WTC11 (cell line): ENCODE measurements at regions not wholly inside any gene's neighbourhood (a gene's known extent, or its start where the extent isn't known, plus 50 kb on each side); places are given as distances from the start of the nearest gene placed in this dataset.

ENCODE experiments used
- ATAC-seq: fragments of 200-7000 bp; cut with Tn5 transposase; 2 replicates; pipeline ENCODE4 v1.10.0; 2021; ENCODE audit warnings: mild to moderate bottlenecking, moderate library complexity
- CTCF ChIA-PET: fragments of 300-600 bp; sonication (Branson Sonifier 250); formaldehyde crosslinking; loops from one replicate; lab custom pipeline; 2021; ENCODE audit warnings: antibody characterized with exemption; lab: Charles Lee
- POLR2A ChIA-PET: fragments of 350-600 bp; sonication (Branson Sonifier 250); formaldehyde crosslinking; loops from one replicate; lab custom pipeline; 2021; ENCODE audit warnings: antibody characterized with exemption; lab: Charles Lee
- DNase-seq: peaks from one replicate; pipeline ENCODE4 v3.0.0; 2021; ENCODE audit warnings: low spot score
- H3K27ac Mint-ChIP-seq: 2 replicates; pipeline ENCODE4 v1.8.0; 2021; ENCODE audit warnings: mixed read lengths
- H3K27me3 Mint-ChIP-seq: 2 replicates; pipeline ENCODE4 v1.8.0; 2021; ENCODE audit warnings: low read depth, mild to moderate bottlenecking, moderate library complexity, mixed read lengths
- H3K36me3 Mint-ChIP-seq: 2 replicates; pipeline ENCODE4 v1.8.0; 2021; ENCODE audit warnings: mixed read lengths
- H3K4me1 Mint-ChIP-seq: 2 replicates; pipeline ENCODE4 v1.8.0; 2022; ENCODE audit warnings: mixed read lengths
- H3K4me3 Mint-ChIP-seq: 2 replicates; pipeline ENCODE4 v1.8.0; 2021; ENCODE audit warnings: mild to moderate bottlenecking, moderate library complexity, mixed read lengths
- H3K9me3 Mint-ChIP-seq: 2 replicates; pipeline ENCODE4 v1.8.0; 2021; ENCODE audit warnings: mixed read lengths
- E2F5 ChIP-seq: sonication (generic); formaldehyde crosslinking; IDR thresholded peaks from 2 replicates; pipeline ENCODE4 v1.8.1; 2022; ENCODE audit warnings: mild to moderate bottlenecking, moderate library complexity, missing genetic modification reagents
- ESRRA ChIP-seq: sonication (generic); formaldehyde crosslinking; IDR thresholded peaks from 2 replicates; pipeline ENCODE4 v1.8.1; 2022; ENCODE audit warnings: mild to moderate bottlenecking, missing genetic modification reagents, borderline replicate concordance
- FOXJ3 ChIP-seq: sonication (generic); formaldehyde crosslinking; IDR thresholded peaks from 2 replicates; pipeline ENCODE4 v1.9.0; 2021; ENCODE audit warnings: missing genetic modification reagents, mild to moderate bottlenecking, borderline replicate concordance
- FOXP1 ChIP-seq: sonication (generic); formaldehyde crosslinking; IDR thresholded peaks from 2 replicates; pipeline ENCODE4 v1.8.0; 2022; ENCODE audit warnings: missing genetic modification reagents, mild to moderate bottlenecking, moderate library complexity, borderline replicate concordance
- GTF2I ChIP-seq: fragments of 250-450 bp; sonication (Bioruptor Pico); conservative IDR thresholded peaks from 2 replicates; pipeline ENCODE4 v1.4.0; 2021; ENCODE audit warnings: mild to moderate bottlenecking
- JAZF1 ChIP-seq: fragments of 250-450 bp; sonication (Bioruptor Pico); IDR thresholded peaks from 2 replicates; pipeline ENCODE4 v1.9.0; 2021; ENCODE audit warnings: moderate library complexity, mild to moderate bottlenecking, inconsistent platforms
- JUN ChIP-seq: sonication (generic); formaldehyde crosslinking; IDR thresholded peaks from 2 replicates; pipeline ENCODE4 v1.8.0; 2023; ENCODE audit warnings: mild to moderate bottlenecking, missing genetic modification reagents
- KAT7 ChIP-seq: sonication (generic); formaldehyde crosslinking; IDR thresholded peaks from 2 replicates; pipeline ENCODE4 v1.8.1; 2023; ENCODE audit warnings: missing genetic modification reagents, mild to moderate bottlenecking, borderline replicate concordance
- NFYB ChIP-seq: sonication (generic); formaldehyde crosslinking; conservative IDR thresholded peaks from 2 replicates; pipeline ENCODE4 v1.8.0; 2022; ENCODE audit warnings: low read depth, missing genetic modification reagents
- NR2C2 ChIP-seq: sonication (generic); formaldehyde crosslinking; IDR thresholded peaks from 2 replicates; pipeline ENCODE4 v1.8.0; 2022; ENCODE audit warnings: mild to moderate bottlenecking, missing genetic modification reagents
- PRDM15 ChIP-seq: sonication (generic); formaldehyde crosslinking; IDR thresholded peaks from 2 replicates; pipeline ENCODE4 v1.8.0; 2022; ENCODE audit warnings: missing genetic modification reagents
- SOX15 ChIP-seq: fragments of 250-450 bp; sonication (Bioruptor Pico); IDR thresholded peaks from 2 replicates; pipeline ENCODE4 v1.9.0; 2021; ENCODE audit warnings: mild to moderate bottlenecking
- ZNF232 ChIP-seq: sonication (generic); formaldehyde crosslinking; IDR thresholded peaks from 2 replicates; pipeline ENCODE4 v1.8.0; 2022; ENCODE audit warnings: mild to moderate bottlenecking, missing genetic modification reagents
- ZNF263 ChIP-seq: sonication (generic); formaldehyde crosslinking; IDR thresholded peaks from 2 replicates; pipeline ENCODE4 v1.8.1; 2022; ENCODE audit warnings: low read depth, mild to moderate bottlenecking, moderate library complexity, missing genetic modification reagents
- ZNF317 ChIP-seq: sonication (generic); formaldehyde crosslinking; IDR thresholded peaks from 2 replicates; pipeline ENCODE4 v1.8.1; 2023; ENCODE audit warnings: low read depth, mild to moderate bottlenecking, moderate library complexity, missing genetic modification reagents, borderline replicate concordance
- ZNF671 ChIP-seq: fragments of 250-450 bp; sonication (Bioruptor Pico); IDR thresholded peaks from 2 replicates; pipeline ENCODE4 v1.8.0; 2021; ENCODE audit warnings: mild to moderate bottlenecking
- TF ChIP-seq, protein P1 (sequence below): sonication (generic); formaldehyde crosslinking; IDR thresholded peaks from 2 replicates; pipeline ENCODE4 v1.8.0; 2022; ENCODE audit warnings: mild to moderate bottlenecking, missing genetic modification reagents
- TF ChIP-seq, protein P2 (sequence below): sonication (generic); formaldehyde crosslinking; IDR thresholded peaks from 2 replicates; pipeline ENCODE4 v1.8.1; 2022; ENCODE audit warnings: low read depth, missing genetic modification reagents, borderline replicate concordance
- TF ChIP-seq, protein P3 (sequence below): sonication (generic); formaldehyde crosslinking; IDR thresholded peaks from 2 replicates; pipeline ENCODE4 v1.8.0; 2022; ENCODE audit warnings: mild to moderate bottlenecking, missing genetic modification reagents
- TF ChIP-seq, protein P4 (sequence below): sonication (generic); formaldehyde crosslinking; IDR thresholded peaks from 2 replicates; pipeline ENCODE4 v1.8.0; 2022; ENCODE audit warnings: mild to moderate bottlenecking, missing genetic modification reagents

GRCh38 chr1:58041621-58042020, 504.9 kb downstream of the OMA1 start:
- no peak overlapping the region for H3K4me3 Mint-ChIP-seq
- H3K36me3 Mint-ChIP-seq = no peaks in the 10 kb centered on the region
- TF ChIP-seq ZNF263 = no peak
- TF ChIP-seq, protein P1, sequence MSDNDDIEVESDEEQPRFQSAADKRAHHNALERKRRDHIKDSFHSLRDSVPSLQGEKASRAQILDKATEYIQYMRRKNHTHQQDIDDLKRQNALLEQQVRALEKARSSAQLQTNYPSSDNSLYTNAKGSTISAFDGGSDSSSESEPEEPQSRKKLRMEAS = no peak
- TF ChIP-seq E2F5 (CRISPR knock-in tag) = no peak
- TF ChIP-seq ZNF317 (CRISPR knock-in tag) = no peak
- TF ChIP-seq, protein P2, sequence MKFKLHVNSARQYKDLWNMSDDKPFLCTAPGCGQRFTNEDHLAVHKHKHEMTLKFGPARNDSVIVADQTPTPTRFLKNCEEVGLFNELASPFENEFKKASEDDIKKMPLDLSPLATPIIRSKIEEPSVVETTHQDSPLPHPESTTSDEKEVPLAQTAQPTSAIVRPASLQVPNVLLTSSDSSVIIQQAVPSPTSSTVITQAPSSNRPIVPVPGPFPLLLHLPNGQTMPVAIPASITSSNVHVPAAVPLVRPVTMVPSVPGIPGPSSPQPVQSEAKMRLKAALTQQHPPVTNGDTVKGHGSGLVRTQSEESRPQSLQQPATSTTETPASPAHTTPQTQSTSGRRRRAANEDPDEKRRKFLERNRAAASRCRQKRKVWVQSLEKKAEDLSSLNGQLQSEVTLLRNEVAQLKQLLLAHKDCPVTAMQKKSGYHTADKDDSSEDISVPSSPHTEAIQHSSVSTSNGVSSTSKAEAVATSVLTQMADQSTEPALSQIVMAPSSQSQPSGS = no peak
- TF ChIP-seq NFYB = no peak
- TF ChIP-seq JAZF1 = no peak
- no peak for TF ChIP-seq NR2C2 (CRISPR knock-in tag)
- no peak for TF ChIP-seq FOXJ3 (CRISPR knock-in tag)
- TF ChIP-seq, protein P3, sequence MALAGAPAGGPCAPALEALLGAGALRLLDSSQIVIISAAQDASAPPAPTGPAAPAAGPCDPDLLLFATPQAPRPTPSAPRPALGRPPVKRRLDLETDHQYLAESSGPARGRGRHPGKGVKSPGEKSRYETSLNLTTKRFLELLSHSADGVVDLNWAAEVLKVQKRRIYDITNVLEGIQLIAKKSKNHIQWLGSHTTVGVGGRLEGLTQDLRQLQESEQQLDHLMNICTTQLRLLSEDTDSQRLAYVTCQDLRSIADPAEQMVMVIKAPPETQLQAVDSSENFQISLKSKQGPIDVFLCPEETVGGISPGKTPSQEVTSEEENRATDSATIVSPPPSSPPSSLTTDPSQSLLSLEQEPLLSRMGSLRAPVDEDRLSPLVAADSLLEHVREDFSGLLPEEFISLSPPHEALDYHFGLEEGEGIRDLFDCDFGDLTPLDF (CRISPR knock-in tag) = no peak
- no peak for TF ChIP-seq KAT7 (CRISPR knock-in tag)
- no peak for TF ChIP-seq PRDM15 (CRISPR knock-in tag)
- no peak for TF ChIP-seq ESRRA (CRISPR knock-in tag)
- no peak for TF ChIP-seq ZNF232 (CRISPR knock-in tag)
- TF ChIP-seq, protein P4, sequence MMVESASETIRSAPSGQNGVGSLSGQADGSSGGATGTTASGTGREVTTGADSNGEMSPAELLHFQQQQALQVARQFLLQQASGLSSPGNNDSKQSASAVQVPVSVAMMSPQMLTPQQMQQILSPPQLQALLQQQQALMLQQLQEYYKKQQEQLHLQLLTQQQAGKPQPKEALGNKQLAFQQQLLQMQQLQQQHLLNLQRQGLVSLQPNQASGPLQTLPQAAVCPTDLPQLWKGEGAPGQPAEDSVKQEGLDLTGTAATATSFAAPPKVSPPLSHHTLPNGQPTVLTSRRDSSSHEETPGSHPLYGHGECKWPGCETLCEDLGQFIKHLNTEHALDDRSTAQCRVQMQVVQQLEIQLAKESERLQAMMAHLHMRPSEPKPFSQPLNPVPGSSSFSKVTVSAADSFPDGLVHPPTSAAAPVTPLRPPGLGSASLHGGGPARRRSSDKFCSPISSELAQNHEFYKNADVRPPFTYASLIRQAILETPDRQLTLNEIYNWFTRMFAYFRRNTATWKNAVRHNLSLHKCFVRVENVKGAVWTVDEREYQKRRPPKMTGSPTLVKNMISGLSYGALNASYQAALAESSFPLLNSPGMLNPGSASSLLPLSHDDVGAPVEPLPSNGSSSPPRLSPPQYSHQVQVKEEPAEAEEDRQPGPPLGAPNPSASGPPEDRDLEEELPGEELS (CRISPR knock-in tag) = no peak
- TF ChIP-seq FOXP1 (CRISPR knock-in tag) = no peak
- TF ChIP-seq SOX15 (CRISPR knock-in tag) = no peak
- TF ChIP-seq GTF2I (CRISPR knock-in tag) = no peak
- TF ChIP-seq ZNF671 (CRISPR knock-in tag) = no peak
- TF ChIP-seq JUN (CRISPR knock-in tag) = no peak
- no peak overlapping the region for H3K27ac Mint-ChIP-seq
- peak; percentile 56 for ATAC-seq
- peaks cover 27% of the 10 kb centered on the region for H3K4me1 Mint-ChIP-seq
- no peak for DNase-seq
- CTCF ChIA-PET = interaction anchor here (0.7 kb wide), 1 partner anchor 38 kb away, joined by 3 read pairs; no protein-coding TSS in a partner anchor
- H3K9me3 Mint-ChIP-seq = no peaks in the 10 kb centered on the region
- no peaks in the 10 kb centered on the region for H3K27me3 Mint-ChIP-seq
- POLR2A ChIA-PET = no interaction called here
